ENCODE measurements at regions not wholly inside any gene's neighbourhood (a gene's known extent, or its start where the extent isn't known, plus 50 kb on each side); places are given as distances from the start of the nearest gene placed in this dataset.

DNA sequence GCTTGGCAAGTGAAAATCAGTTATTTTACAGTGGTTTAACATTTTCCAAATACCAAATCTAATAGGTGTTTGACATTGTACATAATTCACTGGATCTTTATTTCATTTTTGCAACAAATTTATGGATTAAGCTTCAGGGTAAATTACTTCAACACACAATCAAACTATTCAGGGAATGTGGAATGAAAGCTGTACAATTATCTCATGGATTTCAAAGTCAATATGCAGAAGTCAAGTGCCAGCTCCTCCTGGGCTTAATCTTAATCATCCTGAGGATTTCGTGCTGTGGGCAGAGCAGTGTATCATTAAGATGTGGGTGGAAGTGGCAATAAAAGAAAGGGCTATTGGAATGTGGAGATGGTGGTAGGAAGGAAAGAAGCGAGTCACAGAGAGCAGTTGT lies 548.8 kb downstream of the COL12A1 start:
- H3K4me3 ChIP-seq, result no peak overlapping the region
- DNase-seq, result no peak
- no peaks in the 10 kb centered on the region for H3K9me3 ChIP-seq
- no peaks in the 10 kb centered on the region for H3K27me3 ChIP-seq
- H3K4me1 ChIP-seq, result no peaks in the 10 kb centered on the region
- ATAC-seq (ENCODE audit: low FRiP score in 2 of 2), result no peak
- WGBS, 2 donors, result 65 to 69% methylated on average over 2 of the region's 2 CpGs
- TF ChIP-seq CTCF (IDR thresholded peaks at IDR 0.05) (no peak), POLR2A (IDR thresholded peaks at IDR 0.05) (no peak), POLR2AphosphoS5 (IDR thresholded peaks at IDR 0.05) (no peak), EP300 (IDR thresholded peaks at IDR 0.05) (no peak)
- H3K27ac ChIP-seq, result no peak overlapping the region
- no peaks in the 10 kb centered on the region for H3K36me3 ChIP-seq

GRCh38 chr6:74656453-74656852 lies 549.4 kb downstream of the COL12A1 start:
- ATAC-seq (ENCODE audit: low FRiP score in 2 of 2) (no peak), DNase-seq (no peak)
- no peaks in the 10 kb centered on the region for H3K27me3 ChIP-seq
- H3K4me3 ChIP-seq, result no peak overlapping the region
- 82 to 92% methylated on average over 1 of the region's 1 CpG for WGBS, 2 donors
- H3K9me3 ChIP-seq, result no peaks in the 10 kb centered on the region
- no peaks in the 10 kb centered on the region for H3K4me1 ChIP-seq
- H3K36me3 ChIP-seq, result no peaks in the 10 kb centered on the region
- no peak for TF ChIP-seq POLR2AphosphoS5 (IDR thresholded peaks at IDR 0.05)
- TF ChIP-seq EP300 (IDR thresholded peaks at IDR 0.05), result no peak
- no peak for TF ChIP-seq POLR2A (IDR thresholded peaks at IDR 0.05)
- no peak for TF ChIP-seq CTCF (IDR thresholded peaks at IDR 0.05)
- H3K27ac ChIP-seq, result no peak overlapping the region

DNA sequence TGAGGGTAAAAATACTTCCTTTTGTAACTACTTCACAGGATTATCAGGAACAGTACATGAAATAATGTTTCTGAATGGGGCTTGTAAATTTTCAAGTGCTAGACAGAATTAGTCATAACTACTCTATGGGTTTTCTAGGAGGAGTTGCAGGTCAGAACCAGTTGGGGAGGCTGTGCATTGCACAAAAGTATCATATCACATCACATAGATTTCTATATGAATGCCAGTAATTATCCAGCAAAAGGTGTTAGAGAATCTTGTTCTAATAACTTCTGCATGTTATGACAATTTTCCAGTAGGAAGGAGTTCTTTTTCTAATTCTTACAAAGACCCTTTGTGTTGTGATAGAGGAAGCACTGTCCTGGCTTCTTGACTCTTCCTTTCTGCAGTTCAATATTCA lies 551.6 kb downstream of the COL12A1 start:
- no peak overlapping the region for H3K27ac ChIP-seq
- no peaks in the 10 kb centered on the region for H3K9me3 ChIP-seq
- DNase-seq (no peak), ATAC-seq (ENCODE audit: low FRiP score in 2 of 2) (no peak)
- H3K27me3 ChIP-seq, result no peaks in the 10 kb centered on the region
- H3K4me1 ChIP-seq, result no peaks in the 10 kb centered on the region
- no peak overlapping the region for H3K4me3 ChIP-seq
- TF ChIP-seq CTCF (IDR thresholded peaks at IDR 0.05) (no peak), POLR2AphosphoS5 (IDR thresholded peaks at IDR 0.05) (no peak), POLR2A (IDR thresholded peaks at IDR 0.05) (no peak), EP300 (IDR thresholded peaks at IDR 0.05) (no peak)
- no peaks in the 10 kb centered on the region for H3K36me3 ChIP-seq

DNA sequence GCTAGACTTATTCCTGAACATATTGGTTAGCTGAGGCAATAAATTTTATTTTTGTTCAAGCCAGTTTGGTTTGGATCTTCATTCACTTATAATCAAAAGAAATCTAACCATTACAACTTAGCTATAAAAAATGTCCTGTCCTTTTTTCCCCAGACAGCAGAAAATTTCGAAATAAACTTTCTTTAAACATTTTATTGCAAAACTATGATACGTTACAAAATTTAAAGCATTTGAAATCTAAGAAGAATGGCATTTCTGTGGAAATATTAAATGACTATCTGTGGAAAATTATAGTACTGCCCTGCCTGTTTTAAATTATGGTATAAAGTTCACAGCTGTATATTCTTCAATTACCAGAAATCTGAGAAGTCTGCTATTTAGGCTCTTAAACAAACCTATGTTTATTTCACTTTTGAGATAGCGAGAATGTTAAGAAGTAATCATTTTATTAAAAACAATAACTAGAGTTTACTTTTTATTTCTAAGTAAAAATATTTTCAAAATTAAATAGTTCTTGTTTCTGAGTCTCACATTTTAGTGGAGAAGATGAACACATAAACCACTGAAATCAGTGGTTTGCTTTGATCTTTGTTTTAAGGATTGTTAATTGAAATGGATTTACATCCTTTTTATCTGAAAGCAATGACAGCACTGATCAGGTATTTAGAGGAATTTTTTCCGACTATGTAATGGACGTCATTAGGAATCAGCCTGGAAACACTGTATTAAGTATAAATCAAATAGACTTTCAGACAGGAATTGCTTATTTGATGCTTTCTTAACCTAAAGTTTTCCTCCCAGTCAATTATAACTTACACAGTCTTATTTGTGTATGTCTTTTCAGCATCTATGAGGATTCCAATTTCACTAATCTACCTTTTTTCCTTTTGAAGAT lies 553.7 kb downstream of the COL12A1 start:
- Histone ChIP-seq H3K4me3 (no peak overlapping the region), H3K36me3 (no peaks in the 10 kb centered on the region), H3K27ac (no peak overlapping the region), H3K9me3 (no peaks in the 10 kb centered on the region), H3K27me3 (no peaks in the 10 kb centered on the region), H3K4me1 (no peaks in the 10 kb centered on the region)
- ATAC-seq (ENCODE audit: low FRiP score in 2 of 2) (no peak), DNase-seq (no peak)
- WGBS, 2 donors, result 75 to 80% methylated on average over 5 of the region's 5 CpGs
- no peak for TF ChIP-seq POLR2A (IDR thresholded peaks at IDR 0.05)
- no peak for TF ChIP-seq CTCF (IDR thresholded peaks at IDR 0.05)
- TF ChIP-seq EP300 (IDR thresholded peaks at IDR 0.05), result no peak
- TF ChIP-seq POLR2AphosphoS5 (IDR thresholded peaks at IDR 0.05), result no peak

DNA sequence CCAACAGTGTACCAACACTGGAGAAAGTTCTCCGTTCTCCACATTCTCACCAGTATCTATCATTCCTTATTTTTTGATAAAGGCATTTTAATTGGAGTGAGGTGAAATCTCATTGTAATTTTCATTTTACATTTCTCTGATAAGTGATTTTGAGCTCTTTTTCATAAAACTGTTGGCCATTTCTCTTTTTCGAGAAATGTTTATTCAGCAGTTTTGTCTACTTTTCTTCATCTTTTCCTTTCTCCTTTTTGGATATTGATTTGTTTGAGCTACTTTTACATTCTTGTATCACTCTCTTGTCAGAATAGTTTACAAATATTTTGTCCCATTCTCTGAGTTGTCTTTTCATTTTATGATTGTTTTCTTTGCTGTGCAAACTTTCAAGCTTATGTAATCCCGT lies 555.2 kb downstream of the COL12A1 start:
- no peak for DNase-seq
- TF ChIP-seq POLR2A (IDR thresholded peaks at IDR 0.05) (no peak), CTCF (IDR thresholded peaks at IDR 0.05) (no peak), EP300 (IDR thresholded peaks at IDR 0.05) (no peak), POLR2AphosphoS5 (IDR thresholded peaks at IDR 0.05) (no peak)
- H3K4me1 ChIP-seq, result no peaks in the 10 kb centered on the region
- no peaks in the 10 kb centered on the region for H3K27me3 ChIP-seq
- no peak for ATAC-seq (ENCODE audit: low FRiP score in 2 of 2)
- H3K36me3 ChIP-seq, result no peaks in the 10 kb centered on the region
- no peaks in the 10 kb centered on the region for H3K9me3 ChIP-seq
- no peak overlapping the region for H3K27ac ChIP-seq
- WGBS, 2 donors, result 83 to 90% methylated on average over 3 of the region's 3 CpGs
- no peak overlapping the region for H3K4me3 ChIP-seq

Measured in upper lobe of left lung (tissue), 6 donors.